ENCODE measurements at regions not wholly inside any gene's neighbourhood (a gene's known extent, or its start where the extent isn't known, plus 50 kb on each side); places are given as distances from the start of the nearest gene placed in this dataset.

DNA sequence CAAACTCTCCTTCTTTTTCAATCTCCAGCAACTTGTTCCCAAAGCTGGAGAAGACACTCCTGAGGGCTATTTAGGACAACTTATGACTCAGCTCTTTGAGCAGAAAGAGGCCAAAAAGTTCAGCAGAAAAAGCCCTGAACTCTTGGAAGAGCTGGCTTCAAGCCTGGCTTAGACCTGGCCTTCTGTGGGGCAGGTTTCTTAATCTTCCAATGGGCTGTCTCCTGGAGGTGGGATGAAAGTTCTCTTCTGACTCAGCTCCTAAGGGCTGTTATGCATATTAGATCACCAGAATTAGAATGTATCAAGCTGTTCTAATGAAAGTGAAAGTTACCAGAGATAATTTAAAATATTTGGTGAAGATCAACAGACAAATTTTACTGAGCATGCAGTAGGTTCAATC, 129.4 kb downstream of the RAD51AP2 start:
- TF ChIP-seq, protein P1, sequence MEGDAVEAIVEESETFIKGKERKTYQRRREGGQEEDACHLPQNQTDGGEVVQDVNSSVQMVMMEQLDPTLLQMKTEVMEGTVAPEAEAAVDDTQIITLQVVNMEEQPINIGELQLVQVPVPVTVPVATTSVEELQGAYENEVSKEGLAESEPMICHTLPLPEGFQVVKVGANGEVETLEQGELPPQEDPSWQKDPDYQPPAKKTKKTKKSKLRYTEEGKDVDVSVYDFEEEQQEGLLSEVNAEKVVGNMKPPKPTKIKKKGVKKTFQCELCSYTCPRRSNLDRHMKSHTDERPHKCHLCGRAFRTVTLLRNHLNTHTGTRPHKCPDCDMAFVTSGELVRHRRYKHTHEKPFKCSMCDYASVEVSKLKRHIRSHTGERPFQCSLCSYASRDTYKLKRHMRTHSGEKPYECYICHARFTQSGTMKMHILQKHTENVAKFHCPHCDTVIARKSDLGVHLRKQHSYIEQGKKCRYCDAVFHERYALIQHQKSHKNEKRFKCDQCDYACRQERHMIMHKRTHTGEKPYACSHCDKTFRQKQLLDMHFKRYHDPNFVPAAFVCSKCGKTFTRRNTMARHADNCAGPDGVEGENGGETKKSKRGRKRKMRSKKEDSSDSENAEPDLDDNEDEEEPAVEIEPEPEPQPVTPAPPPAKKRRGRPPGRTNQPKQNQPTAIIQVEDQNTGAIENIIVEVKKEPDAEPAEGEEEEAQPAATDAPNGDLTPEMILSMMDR (IDR thresholded peaks at IDR 0.05), result no peak
- no peak for TF ChIP-seq EZH2 (IDR thresholded peaks at IDR 0.05)

All from neural progenitor cell (in vitro differentiated cells).